GM12878 (cell line): ENCODE measurements at regions not wholly inside any gene's neighbourhood (a gene's known extent, or its start where the extent isn't known, plus 50 kb on each side); places are given as distances from the start of the nearest gene placed in this dataset.

Experiments
- ATAC-seq: fragments of 200-7000 bp; cut with Tn5 transposase; 3 replicates; pipeline ENCODE4 v1.9.1; 2020; ENCODE audit warnings: mild to moderate bottlenecking, moderate library complexity
- BruUV-seq: library from RNA; stranded (reverse); fragments of 400-500 nt; replicated peaks from 2 replicates; lab custom pipeline; 2021; lab: Mats Ljungman, UMichigan
- CTCF ChIA-PET: fragments of 300-600 bp; sonication (Branson Sonifier 250); formaldehyde crosslinking; extraction: SDS; loops from one replicate; lab custom pipeline; 2021; ENCODE audit warnings: inconsistent platforms; lab: Yijun Ruan, JAX
- POLR2A ChIA-PET: fragments of 350-600 bp; formaldehyde crosslinking; extraction: SDS; loops from one replicate; lab custom pipeline; 2021; ENCODE audit warnings: inconsistent platforms; lab: Charles Lee
- RAD21 ChIA-PET: fragments of 300-600 bp; sonication (Branson Sonifier 250); formaldehyde crosslinking; loops from one replicate; lab custom pipeline; 2023; ENCODE audit warnings: antibody characterized with exemption; ENCODE audit not compliant: unreplicated experiment; lab: Charles Lee
- SMC1A ChIA-PET: fragments of 300-600 bp; sonication (Branson Sonifier 250); formaldehyde crosslinking; loops from one replicate; lab custom pipeline; 2023; ENCODE audit not compliant: unreplicated experiment, uncharacterized antibody; lab: Charles Lee
- DNase-seq: peaks from one replicate; pipeline ENCODE4 v3.0.0-alpha.2; 2011; ENCODE audit warnings: low read depth, low spot score
- FAIRE-seq: peaks from 3 replicates; lab custom pipeline; 2011; peaks lifted over from hg19 to GRCh38; lab: Jason Lieb, UNC
- H2AFZ ChIP-seq: 2 replicates; pipeline ENCODE4 v1.6.0; 2011; ENCODE audit warnings: low read depth, low read length, control low read depth; ENCODE audit not compliant: control insufficient read depth
- H3K27ac ChIP-seq: 2 replicates; pipeline ENCODE4 v1.5.1; 2011; ENCODE audit warnings: control low read depth; ENCODE audit not compliant: control insufficient read depth, insufficient read depth
- H3K27me3 ChIP-seq, 2 experiments: replicated peaks in 1 of 2; 2 replicates each; pipeline versions ENCODE4 v1.6.0 to v1.6.1; 2011; ENCODE audit warnings: low read length in 1 of 2; ENCODE audit not compliant: control insufficient read depth in 2 of 2, insufficient read depth in 2 of 2
- H3K36me3 ChIP-seq, 2 experiments: 2 replicates each; pipeline ENCODE4 v1.5.1; 2011; ENCODE audit warnings: low read length in 1 of 2; ENCODE audit not compliant: control insufficient read depth in 2 of 2, insufficient read depth in 2 of 2
- H3K4me1 ChIP-seq: 2 replicates; pipeline ENCODE4 v1.6.1; 2011; ENCODE audit warnings: mild to moderate bottlenecking, low read length, moderate library complexity, mixed read lengths; ENCODE audit not compliant: control insufficient read depth, insufficient read depth
- H3K4me2 ChIP-seq: 2 replicates; pipeline ENCODE4 v1.6.0; 2011; ENCODE audit warnings: control low read depth; ENCODE audit not compliant: control insufficient read depth, insufficient read depth
- H3K4me3 ChIP-seq: fragments of 200-600 bp; sonication (generic); 2 replicates; pipeline ENCODE4 v1.5.1; 2016
- H3K79me2 ChIP-seq: 2 replicates; pipeline ENCODE4 v1.6.0; 2011; ENCODE audit warnings: low read length; ENCODE audit not compliant: control insufficient read depth, insufficient read depth
- H3K9ac ChIP-seq: 2 replicates; pipeline ENCODE4 v1.8.0; 2011; ENCODE audit warnings: low read length, control low read depth, mixed read lengths; ENCODE audit not compliant: control insufficient read depth, insufficient read depth
- H3K9me3 ChIP-seq: replicated peaks from 3 replicates; pipeline ENCODE4 v1.5.1; 2011; ENCODE audit warnings: mild to moderate bottlenecking, low read length; ENCODE audit not compliant: control insufficient read depth, insufficient read depth
- H4K20me1 ChIP-seq: 2 replicates; pipeline ENCODE4 v1.6.0; 2011; ENCODE audit not compliant: control insufficient read depth, insufficient read depth
- ATF7 ChIP-seq: fragments of 450-650 bp; IDR thresholded peaks from 2 replicates; pipeline ENCODE4 v1.6.1; 2016; ENCODE audit warnings: low read depth, mild to moderate bottlenecking
- BRCA1 ChIP-seq: IDR thresholded peaks from 2 replicates; pipeline ENCODE4 v1.6.1; 2011; ENCODE audit warnings: low read depth, low read length, improper control_type of control experiment
- EP300 ChIP-seq, 2 experiments: fragments of 150-350 bp in 1 of 2; IDR thresholded peaks; 2 replicates each; pipeline ENCODE4 v1.6.1; 2011 to 2012; ENCODE audit warnings: low read depth in 2 of 2, low read length in 2 of 2, borderline replicate concordance in 1 of 2, improper control_type of control experiment in 1 of 2, inconsistent platforms in 1 of 2; ENCODE audit not compliant: control insufficient read depth in 1 of 2
- KDM1A ChIP-seq: fragments of 200-600 bp; sonication (generic); IDR thresholded peaks from 2 replicates; pipeline ENCODE4 v1.6.1; 2016; ENCODE audit warnings: borderline replicate concordance
- NFYB ChIP-seq: IDR thresholded peaks from 2 replicates; pipeline ENCODE4 v1.6.1; 2011; ENCODE audit warnings: low read depth, mild to moderate bottlenecking, low read length, improper control_type of control experiment, moderate library complexity; ENCODE audit not compliant: insufficient read depth
- POU2F2 ChIP-seq: IDR thresholded peaks from 3 replicates; pipeline ENCODE4 v1.6.1; 2011; ENCODE audit warnings: low read depth, mild to moderate bottlenecking, low read length, borderline replicate concordance
- RFX5 ChIP-seq: IDR thresholded peaks from 2 replicates; pipeline ENCODE4 v1.6.1; 2011; ENCODE audit warnings: low read depth, low read length, improper control_type of control experiment
- WGBS: methylation state at CpG from one replicate; pipeline ENCODE4 v1.1.6; 2016; ENCODE audit warnings: low lambda C conversion rate; ENCODE audit not compliant: insufficient replicate concordance, insufficient coverage; ENCODE audit errors: missing lambda C conversion rate; 5-methylcytosine and 5-hydroxymethylcytosine counted together
- in situ Hi-C: fragments of 300-500 bp; cut with MboI; formaldehyde crosslinking; loops from 9 replicates; pipeline ENCODE4 v1.14.3; 2018; ENCODE audit warnings: mixed read lengths
- intact Hi-C: fragments of 100-400 bp; cut with micrococcal nuclease; formaldehyde crosslinking; loops from one replicate; pipeline ENCODE4 v1.14.2; 2022; ENCODE audit not compliant: unreplicated experiment
- TF ChIP-seq, protein P1 (sequence below): fragments of 450-650 bp; IDR thresholded peaks from 2 replicates; pipeline ENCODE4 v1.6.1; 2014; ENCODE audit warnings: mild to moderate bottlenecking
- TF ChIP-seq, protein P2 (sequence below): fragments of 450-650 bp; IDR thresholded peaks from 2 replicates; pipeline ENCODE4 v1.6.1; 2017; ENCODE audit warnings: mild to moderate bottlenecking, moderate library complexity
- TF ChIP-seq, protein P3 (sequence below): IDR thresholded peaks from 2 replicates; pipeline ENCODE4 v1.6.1; 2012; ENCODE audit warnings: improper control_type of control experiment, low read depth, low read length; ENCODE audit not compliant: insufficient replicate concordance

- no TSS peak for BruUV-seq
- DNase-seq (no peak), FAIRE-seq (no peak), ATAC-seq (no peak)
- in situ Hi-C loops, result loop anchor here (25.0 kb wide), 1 partner anchor 110 kb away; no protein-coding TSS in a partner anchor
- ChIA-PET SMC1A (no interaction called here), CTCF (no interaction called here), POLR2A (no interaction called here), RAD21 (no interaction called here)
- Histone ChIP-seq H3K79me2 (no peaks in the 10 kb centered on the region), H4K20me1 (no peaks in the 10 kb centered on the region), H2AFZ (no peak overlapping the region; the same call in 1 of the 2 replicates), H3K4me3 (peak overlapping the region; percentile 41; the same call in 1 of the 2 replicates), H3K9ac (no peak overlapping the region), H3K4me2 (peak overlapping the region; percentile 2; the same call in 1 of the 2 replicates), H3K27me3 (no peaks in the 10 kb centered on the region), H3K4me1 (no peaks in the 10 kb centered on the region), H3K9me3 (no peaks in the 10 kb centered on the region; the same call in 2 of the 3 replicates), H3K36me3 (no peaks in the 10 kb centered on the region), H3K27ac (no peak overlapping the region)
- intact Hi-C loops, result no loop called here
- WGBS, result 34% methylated on average over 12 of the region's 12 CpGs
- TF ChIP-seq, protein P1, sequence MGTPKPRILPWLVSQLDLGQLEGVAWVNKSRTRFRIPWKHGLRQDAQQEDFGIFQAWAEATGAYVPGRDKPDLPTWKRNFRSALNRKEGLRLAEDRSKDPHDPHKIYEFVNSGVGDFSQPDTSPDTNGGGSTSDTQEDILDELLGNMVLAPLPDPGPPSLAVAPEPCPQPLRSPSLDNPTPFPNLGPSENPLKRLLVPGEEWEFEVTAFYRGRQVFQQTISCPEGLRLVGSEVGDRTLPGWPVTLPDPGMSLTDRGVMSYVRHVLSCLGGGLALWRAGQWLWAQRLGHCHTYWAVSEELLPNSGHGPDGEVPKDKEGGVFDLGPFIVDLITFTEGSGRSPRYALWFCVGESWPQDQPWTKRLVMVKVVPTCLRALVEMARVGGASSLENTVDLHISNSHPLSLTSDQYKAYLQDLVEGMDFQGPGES, result no peak
- no peak for TF ChIP-seq NFYB
- TF ChIP-seq POU2F2, result no peak
- TF ChIP-seq, protein P2, sequence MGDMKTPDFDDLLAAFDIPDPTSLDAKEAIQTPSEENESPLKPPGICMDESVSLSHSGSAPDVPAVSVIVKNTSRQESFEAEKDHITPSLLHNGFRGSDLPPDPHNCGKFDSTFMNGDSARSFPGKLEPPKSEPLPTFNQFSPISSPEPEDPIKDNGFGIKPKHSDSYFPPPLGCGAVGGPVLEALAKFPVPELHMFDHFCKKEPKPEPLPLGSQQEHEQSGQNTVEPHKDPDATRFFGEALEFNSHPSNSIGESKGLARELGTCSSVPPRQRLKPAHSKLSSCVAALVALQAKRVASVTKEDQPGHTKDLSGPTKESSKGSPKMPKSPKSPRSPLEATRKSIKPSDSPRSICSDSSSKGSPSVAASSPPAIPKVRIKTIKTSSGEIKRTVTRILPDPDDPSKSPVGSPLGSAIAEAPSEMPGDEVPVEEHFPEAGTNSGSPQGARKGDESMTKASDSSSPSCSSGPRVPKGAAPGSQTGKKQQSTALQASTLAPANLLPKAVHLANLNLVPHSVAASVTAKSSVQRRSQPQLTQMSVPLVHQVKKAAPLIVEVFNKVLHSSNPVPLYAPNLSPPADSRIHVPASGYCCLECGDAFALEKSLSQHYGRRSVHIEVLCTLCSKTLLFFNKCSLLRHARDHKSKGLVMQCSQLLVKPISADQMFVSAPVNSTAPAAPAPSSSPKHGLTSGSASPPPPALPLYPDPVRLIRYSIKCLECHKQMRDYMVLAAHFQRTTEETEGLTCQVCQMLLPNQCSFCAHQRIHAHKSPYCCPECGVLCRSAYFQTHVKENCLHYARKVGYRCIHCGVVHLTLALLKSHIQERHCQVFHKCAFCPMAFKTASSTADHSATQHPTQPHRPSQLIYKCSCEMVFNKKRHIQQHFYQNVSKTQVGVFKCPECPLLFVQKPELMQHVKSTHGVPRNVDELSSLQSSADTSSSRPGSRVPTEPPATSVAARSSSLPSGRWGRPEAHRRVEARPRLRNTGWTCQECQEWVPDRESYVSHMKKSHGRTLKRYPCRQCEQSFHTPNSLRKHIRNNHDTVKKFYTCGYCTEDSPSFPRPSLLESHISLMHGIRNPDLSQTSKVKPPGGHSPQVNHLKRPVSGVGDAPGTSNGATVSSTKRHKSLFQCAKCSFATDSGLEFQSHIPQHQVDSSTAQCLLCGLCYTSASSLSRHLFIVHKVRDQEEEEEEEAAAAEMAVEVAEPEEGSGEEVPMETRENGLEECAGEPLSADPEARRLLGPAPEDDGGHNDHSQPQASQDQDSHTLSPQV, result no peak
- no peak for TF ChIP-seq EP300 (IDR thresholded peaks at IDR 0.05; ENCODE audit: borderline replicate concordance in 1 of 2, control insufficient read depth in 1 of 2, low read depth in 2 of 2, low read length in 2 of 2)
- TF ChIP-seq, protein P3, sequence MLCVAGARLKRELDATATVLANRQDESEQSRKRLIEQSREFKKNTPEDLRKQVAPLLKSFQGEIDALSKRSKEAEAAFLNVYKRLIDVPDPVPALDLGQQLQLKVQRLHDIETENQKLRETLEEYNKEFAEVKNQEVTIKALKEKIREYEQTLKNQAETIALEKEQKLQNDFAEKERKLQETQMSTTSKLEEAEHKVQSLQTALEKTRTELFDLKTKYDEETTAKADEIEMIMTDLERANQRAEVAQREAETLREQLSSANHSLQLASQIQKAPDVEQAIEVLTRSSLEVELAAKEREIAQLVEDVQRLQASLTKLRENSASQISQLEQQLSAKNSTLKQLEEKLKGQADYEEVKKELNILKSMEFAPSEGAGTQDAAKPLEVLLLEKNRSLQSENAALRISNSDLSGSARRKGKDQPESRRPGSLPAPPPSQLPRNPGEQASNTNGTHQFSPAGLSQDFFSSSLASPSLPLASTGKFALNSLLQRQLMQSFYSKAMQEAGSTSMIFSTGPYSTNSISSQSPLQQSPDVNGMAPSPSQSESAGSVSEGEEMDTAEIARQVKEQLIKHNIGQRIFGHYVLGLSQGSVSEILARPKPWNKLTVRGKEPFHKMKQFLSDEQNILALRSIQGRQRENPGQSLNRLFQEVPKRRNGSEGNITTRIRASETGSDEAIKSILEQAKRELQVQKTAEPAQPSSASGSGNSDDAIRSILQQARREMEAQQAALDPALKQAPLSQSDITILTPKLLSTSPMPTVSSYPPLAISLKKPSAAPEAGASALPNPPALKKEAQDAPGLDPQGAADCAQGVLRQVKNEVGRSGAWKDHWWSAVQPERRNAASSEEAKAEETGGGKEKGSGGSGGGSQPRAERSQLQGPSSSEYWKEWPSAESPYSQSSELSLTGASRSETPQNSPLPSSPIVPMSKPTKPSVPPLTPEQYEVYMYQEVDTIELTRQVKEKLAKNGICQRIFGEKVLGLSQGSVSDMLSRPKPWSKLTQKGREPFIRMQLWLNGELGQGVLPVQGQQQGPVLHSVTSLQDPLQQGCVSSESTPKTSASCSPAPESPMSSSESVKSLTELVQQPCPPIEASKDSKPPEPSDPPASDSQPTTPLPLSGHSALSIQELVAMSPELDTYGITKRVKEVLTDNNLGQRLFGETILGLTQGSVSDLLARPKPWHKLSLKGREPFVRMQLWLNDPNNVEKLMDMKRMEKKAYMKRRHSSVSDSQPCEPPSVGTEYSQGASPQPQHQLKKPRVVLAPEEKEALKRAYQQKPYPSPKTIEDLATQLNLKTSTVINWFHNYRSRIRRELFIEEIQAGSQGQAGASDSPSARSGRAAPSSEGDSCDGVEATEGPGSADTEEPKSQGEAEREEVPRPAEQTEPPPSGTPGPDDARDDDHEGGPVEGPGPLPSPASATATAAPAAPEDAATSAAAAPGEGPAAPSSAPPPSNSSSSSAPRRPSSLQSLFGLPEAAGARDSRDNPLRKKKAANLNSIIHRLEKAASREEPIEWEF, result no peak
- no peak for TF ChIP-seq RFX5
- TF ChIP-seq BRCA1, result no peak
- TF ChIP-seq KDM1A, result no peak
- no peak for TF ChIP-seq ATF7
Measured at GRCh38 chr22:49052560-49052959, 775.1 kb downstream of the BRD1 start.
